Fibroblast of the aortic adventitia (primary cell): ENCODE measurements at regions not wholly inside any gene's neighbourhood (a gene's known extent, or its start where the extent isn't known, plus 50 kb on each side); places are given as distances from the start of the nearest gene placed in this dataset.

Source experiments
- DNase-seq: peaks from one replicate; pipeline ENCODE4 v3.0.0-alpha.2; 2010; ENCODE audit warnings: low read depth
- H3K4me3 ChIP-seq: 2 replicates; pipeline ENCODE4 v1.5.1; 2011; ENCODE audit warnings: low read depth, mild to moderate bottlenecking, control low read depth, low read length, moderate library complexity
- TF ChIP-seq, protein P1 (sequence below): IDR thresholded peaks from 2 replicates; pipeline ENCODE4 v1.5.1; 2011; ENCODE audit warnings: mild to moderate bottlenecking, low read length, control low read depth, inconsistent platforms; ENCODE audit not compliant: insufficient read depth

GRCh38 chr6:165002866-165003265 lies 306.5 kb downstream of the C6orf118 start:
- no peak for DNase-seq
- no peak overlapping the region for H3K4me3 ChIP-seq
- TF ChIP-seq, protein P1, sequence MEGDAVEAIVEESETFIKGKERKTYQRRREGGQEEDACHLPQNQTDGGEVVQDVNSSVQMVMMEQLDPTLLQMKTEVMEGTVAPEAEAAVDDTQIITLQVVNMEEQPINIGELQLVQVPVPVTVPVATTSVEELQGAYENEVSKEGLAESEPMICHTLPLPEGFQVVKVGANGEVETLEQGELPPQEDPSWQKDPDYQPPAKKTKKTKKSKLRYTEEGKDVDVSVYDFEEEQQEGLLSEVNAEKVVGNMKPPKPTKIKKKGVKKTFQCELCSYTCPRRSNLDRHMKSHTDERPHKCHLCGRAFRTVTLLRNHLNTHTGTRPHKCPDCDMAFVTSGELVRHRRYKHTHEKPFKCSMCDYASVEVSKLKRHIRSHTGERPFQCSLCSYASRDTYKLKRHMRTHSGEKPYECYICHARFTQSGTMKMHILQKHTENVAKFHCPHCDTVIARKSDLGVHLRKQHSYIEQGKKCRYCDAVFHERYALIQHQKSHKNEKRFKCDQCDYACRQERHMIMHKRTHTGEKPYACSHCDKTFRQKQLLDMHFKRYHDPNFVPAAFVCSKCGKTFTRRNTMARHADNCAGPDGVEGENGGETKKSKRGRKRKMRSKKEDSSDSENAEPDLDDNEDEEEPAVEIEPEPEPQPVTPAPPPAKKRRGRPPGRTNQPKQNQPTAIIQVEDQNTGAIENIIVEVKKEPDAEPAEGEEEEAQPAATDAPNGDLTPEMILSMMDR = no peak

- DNase-seq = no peak
- TF ChIP-seq, protein P1 = no peak
- H3K4me3 ChIP-seq = no peak overlapping the region
These were observed 307.0 kb downstream of the C6orf118 start for GRCh38 chr6:165002358-165002757.

GRCh38 chr6:165001502-165002157 lies 307.8 kb downstream of the C6orf118 start:
- no peak overlapping the region for H3K4me3 ChIP-seq
- TF ChIP-seq, protein P1 = no peak
- no peak for DNase-seq

GRCh38 chr6:164998297-164998696 lies 311.1 kb downstream of the C6orf118 start:
- DNase-seq = no peak
- TF ChIP-seq, protein P1 = no peak
- no peak overlapping the region for H3K4me3 ChIP-seq

GRCh38 chr6:164996838-164997237 lies 312.6 kb downstream of the C6orf118 start:
- TF ChIP-seq, protein P1 = no peak
- no peak for DNase-seq
- H3K4me3 ChIP-seq = no peak overlapping the region

DNA sequence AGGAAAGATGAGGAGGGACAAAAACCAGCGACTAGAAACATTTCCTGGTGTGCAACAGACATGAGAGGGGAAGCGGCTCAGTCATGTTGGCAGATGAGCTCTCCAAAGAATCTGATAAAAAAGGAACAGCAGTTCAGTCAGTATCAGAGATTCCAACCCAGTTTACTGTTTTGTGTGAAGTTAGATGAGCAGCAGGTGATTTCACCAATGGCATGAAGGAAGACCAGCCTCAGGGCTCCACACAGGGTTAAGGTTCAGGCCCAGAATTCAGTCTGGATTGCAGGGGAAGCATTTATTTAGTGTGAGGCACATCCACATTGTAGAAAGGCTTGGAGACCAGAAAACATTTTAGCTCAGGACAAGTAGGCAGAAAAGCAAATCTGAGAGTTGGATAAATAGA lies 317.8 kb downstream of the C6orf118 start:
- no peak for DNase-seq
- TF ChIP-seq, protein P1 = no peak

DNA sequence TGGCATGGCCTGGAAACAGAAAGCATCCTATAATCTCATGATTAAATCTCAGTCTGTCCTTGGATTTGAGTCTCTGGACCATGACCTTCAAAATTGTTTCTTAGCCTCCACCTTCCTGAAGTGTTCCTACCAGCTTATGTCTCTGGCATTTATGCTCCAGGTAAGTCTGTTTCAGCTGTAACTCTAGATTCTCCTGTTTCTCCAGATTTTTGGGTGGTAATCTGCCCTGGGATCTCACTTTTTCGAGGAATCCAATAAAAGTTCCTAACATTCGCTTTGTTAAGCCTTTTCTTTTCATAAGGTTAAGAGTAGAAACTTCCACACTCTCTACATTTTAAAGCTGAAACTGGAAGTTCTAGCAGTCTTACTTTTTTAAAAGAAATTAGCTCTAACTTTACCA lies 318.5 kb downstream of the C6orf118 start:
- no peak for DNase-seq
- TF ChIP-seq, protein P1 = no peak
- H3K4me3 ChIP-seq = no peak overlapping the region

More for the DNA sequence above, 317.8 kb downstream of the C6orf118 start:
- H3K4me3 ChIP-seq = no peak overlapping the region
